MCF 10A (cell line): ENCODE measurements at regions not wholly inside any gene's neighbourhood (a gene's known extent, or its start where the extent isn't known, plus 50 kb on each side); places are given as distances from the start of the nearest gene placed in this dataset.
A peak's percentile ranks its signal among the peaks of the same experiment; 100 is the strongest.

Source experiments
- BruUV-seq: library from RNA; stranded (reverse); fragments of 400-500 nt; replicated peaks from 2 replicates; lab custom pipeline; 2021; lab: Mats Ljungman, UMichigan
- CTCF ChIA-PET: fragments of 300-600 bp; sonication (Branson Sonifier 250); formaldehyde crosslinking; extraction: SDS; loops from one replicate; lab custom pipeline; 2021; ENCODE audit warnings: antibody characterized with exemption, inconsistent platforms; lab: Yijun Ruan, JAX
- POLR2A ChIA-PET: fragments of 300-600, 350-650 bp; sonication (Branson Sonifier 250); formaldehyde crosslinking; extraction: SDS; loops from one replicate; lab custom pipeline; 2020; ENCODE audit warnings: antibody characterized with exemption, inconsistent platforms; lab: Yijun Ruan, JAX
- DNase-seq: peaks from one replicate; pipeline ENCODE4 v3.0.0-alpha.2; 2018; ENCODE audit not compliant: unreplicated experiment
- H3K27ac Mint-ChIP-seq: one replicate; pipeline ENCODE4 v1.8.0; 2022; ENCODE audit warnings: mild to moderate bottlenecking, low read depth, mixed read lengths; ENCODE audit not compliant: unreplicated experiment
- H3K27me3 Mint-ChIP-seq: one replicate; pipeline ENCODE4 v1.8.0; 2022; ENCODE audit warnings: mixed read lengths; ENCODE audit not compliant: insufficient read depth, unreplicated experiment
- H3K36me3 Mint-ChIP-seq: one replicate; pipeline ENCODE4 v1.8.0; 2022; ENCODE audit warnings: mild to moderate bottlenecking, moderate library complexity, mixed read lengths; ENCODE audit not compliant: insufficient read depth, unreplicated experiment
- H3K4me1 Mint-ChIP-seq: one replicate; pipeline ENCODE4 v1.8.0; 2022; ENCODE audit warnings: mixed read lengths; ENCODE audit not compliant: insufficient read depth, unreplicated experiment
- H3K4me3 Mint-ChIP-seq: one replicate; pipeline ENCODE4 v1.8.0; 2022; ENCODE audit warnings: mild to moderate bottlenecking, moderate library complexity, mixed read lengths; ENCODE audit not compliant: unreplicated experiment
- H3K9me3 Mint-ChIP-seq: one replicate; pipeline ENCODE4 v1.8.0; 2022; ENCODE audit warnings: mixed read lengths; ENCODE audit not compliant: unreplicated experiment
- CTCF ChIP-seq: fragments of 200-600 bp; IDR thresholded peaks from one replicate; pipeline ENCODE4 v1.8.0; 2022; ENCODE audit warnings: antibody characterized with exemption, mild to moderate bottlenecking; ENCODE audit not compliant: unreplicated experiment
- intact Hi-C: fragments of 100-400 bp; cut with micrococcal nuclease; formaldehyde crosslinking; loops from 2 replicates; pipeline ENCODE4 v1.14.1; 2022

- H3K4me1 Mint-ChIP-seq: no peaks in the 10 kb centered on the region
- no peak for TF ChIP-seq CTCF
- ChIA-PET CTCF (no interaction called here), POLR2A (no interaction called here)
- no peaks in the 10 kb centered on the region for H3K27me3 Mint-ChIP-seq
- no peak overlapping the region for H3K4me3 Mint-ChIP-seq
- no TSS peak for BruUV-seq
- H3K9me3 Mint-ChIP-seq: no peaks in the 10 kb centered on the region
- H3K27ac Mint-ChIP-seq: no peak overlapping the region
- no peak for DNase-seq
- intact Hi-C loops: no loop called here
- no peaks in the 10 kb centered on the region for H3K36me3 Mint-ChIP-seq
Observed at GRCh38 chr10:131620904-131621303, 279.9 kb upstream of the PPP2R2D start.

- H3K9me3 Mint-ChIP-seq: no peaks in the 10 kb centered on the region
- ChIA-PET CTCF (interaction anchor here (0.5 to 1.2 kb wide), 3 partner anchors 11 to 785 kb away, joined by 3 read pairs; no protein-coding TSS in a partner anchor), POLR2A (interaction anchor here (0.6 to 0.9 kb wide), 2 partner anchors 15 to 105 kb away, joined by 3 to 4 read pairs; no protein-coding TSS in a partner anchor)
- no peak overlapping the region for H3K27ac Mint-ChIP-seq
- H3K4me1 Mint-ChIP-seq: no peaks in the 10 kb centered on the region
- TF ChIP-seq CTCF: no peak
- intact Hi-C loops: no loop called here
- no TSS peak for BruUV-seq
- H3K36me3 Mint-ChIP-seq: no peaks in the 10 kb centered on the region
- H3K27me3 Mint-ChIP-seq: no peaks in the 10 kb centered on the region
- peak; percentile 78 for DNase-seq
- H3K4me3 Mint-ChIP-seq: no peak overlapping the region
Observed at GRCh38 chr10:131621784-131622624, 278.8 kb upstream of the PPP2R2D start.

- Mint-ChIP-seq H3K27ac (no peak overlapping the region), H3K4me3 (no peak overlapping the region), H3K9me3 (peaks cover 11% of the 10 kb centered on the region), H3K4me1 (no peaks in the 10 kb centered on the region), H3K27me3 (no peaks in the 10 kb centered on the region), H3K36me3 (no peaks in the 10 kb centered on the region)
- no TSS peak for BruUV-seq
- no peak for TF ChIP-seq CTCF
- ChIA-PET CTCF (interaction anchor here (0.6 kb wide), 1 partner anchor 339 kb away, joined by 3 read pairs; no protein-coding TSS in a partner anchor), POLR2A (no interaction called here)
- intact Hi-C loops: no loop called here
- DNase-seq: no peak
Observed at GRCh38 chr10:131625041-131625440, 275.8 kb upstream of the PPP2R2D start.

- intact Hi-C loops: no loop called here
- Mint-ChIP-seq H3K9me3 (peaks cover 11% of the 10 kb centered on the region), H3K36me3 (no peaks in the 10 kb centered on the region), H3K4me3 (no peak overlapping the region), H3K27me3 (no peaks in the 10 kb centered on the region), H3K4me1 (no peaks in the 10 kb centered on the region), H3K27ac (no peak overlapping the region)
- POLR2A ChIA-PET: no interaction called here
- no peak for DNase-seq
- CTCF ChIA-PET: no interaction called here
- no peak for TF ChIP-seq CTCF
- no TSS peak for BruUV-seq
Observed at GRCh38 chr10:131626274-131626673, 274.5 kb upstream of the PPP2R2D start.
